CD4-positive, alpha-beta T cell (primary cell): ENCODE measurements at regions not wholly inside any gene's neighbourhood (a gene's known extent, or its start where the extent isn't known, plus 50 kb on each side); places are given as distances from the start of the nearest gene placed in this dataset.

ENCODE experiments used
- ATAC-seq: fragments of 200-7000 bp; cut with Tn5 transposase; one replicate; pipeline ENCODE4 v1.10.0; 2022; ENCODE audit warnings: mild to moderate bottlenecking; ENCODE audit not compliant: poor library complexity
- CTCF ChIA-PET: fragments of 350-600 bp; sonication (Branson Sonifier 250); formaldehyde crosslinking; loops from one replicate; lab custom pipeline; 2021; ENCODE audit warnings: antibody characterized with exemption, inconsistent platforms; lab: Charles Lee
- POLR2A ChIA-PET: fragments of 350-600 bp; sonication (Branson Sonifier 250); formaldehyde crosslinking; loops from one replicate; lab custom pipeline; 2021; ENCODE audit warnings: antibody characterized with exemption, inconsistent platforms; lab: Charles Lee
- DNase-seq, 14 experiments: peaks; one replicate each; pipeline ENCODE4 v3.0.0-alpha.2; 2013 to 2020; ENCODE audit warnings: mixed read lengths in 2 of 14
- H3K27ac ChIP-seq, 2 donors: one replicate each; pipeline versions ENCODE4 v1.5.1 to v1.7.0; 2013; ENCODE audit warnings: low read length in 2 of 2, low read depth in 1 of 2, mild to moderate bottlenecking in 1 of 2
- H3K27me3 ChIP-seq, 2 experiments: 1 replicate in 1 of 2; 2 replicates in 1 of 2; pipeline versions ENCODE4 v1.6.1 to v1.7.0; 2013; ENCODE audit warnings: low read length in 2 of 2, control low read depth in 1 of 2, mild to moderate bottlenecking in 1 of 2, moderate library complexity in 1 of 2; ENCODE audit not compliant: insufficient read depth in 2 of 2, control insufficient read depth in 1 of 2
- H3K36me3 ChIP-seq: one replicate; pipeline ENCODE4 v1.6.1; 2013; ENCODE audit warnings: low read length, control low read depth; ENCODE audit not compliant: insufficient read depth
- H3K4me1 ChIP-seq: one replicate; pipeline ENCODE4 v1.6.1; 2013; ENCODE audit warnings: low read length, control low read depth; ENCODE audit not compliant: insufficient read depth
- H3K4me3 ChIP-seq: one replicate; pipeline ENCODE4 v1.5.1; 2013; ENCODE audit warnings: mild to moderate bottlenecking, low read length, moderate library complexity
- H3K9me3 ChIP-seq, 2 experiments: 1 replicate in 1 of 2; 2 replicates in 1 of 2; pipeline versions ENCODE4 v1.6.1 to v1.7.0; 2013; ENCODE audit warnings: low read length in 2 of 2, mild to moderate bottlenecking in 2 of 2, control low read depth in 1 of 2, moderate library complexity in 1 of 2; ENCODE audit not compliant: control insufficient read depth in 1 of 2, insufficient read depth in 1 of 2
- H3K27ac Mint-ChIP-seq: one replicate; pipeline ENCODE4 v1.8.0; 2020; ENCODE audit warnings: mixed read lengths
- H3K27me3 Mint-ChIP-seq: one replicate; pipeline ENCODE4 v1.8.0; 2021; ENCODE audit warnings: mixed read lengths
- H3K36me3 Mint-ChIP-seq: one replicate; pipeline ENCODE4 v1.8.0; 2021; ENCODE audit warnings: low read depth, mixed read lengths
- H3K4me1 Mint-ChIP-seq: one replicate; pipeline ENCODE4 v1.8.0; 2021; ENCODE audit warnings: low read depth, mixed read lengths
- H3K4me3 Mint-ChIP-seq: one replicate; pipeline ENCODE4 v1.8.0; 2020; ENCODE audit warnings: mild to moderate bottlenecking, mixed read lengths
- H3K9me3 Mint-ChIP-seq: one replicate; pipeline ENCODE4 v1.8.0; 2020; ENCODE audit warnings: mixed read lengths
- intact Hi-C, 2 experiments: fragments of 100-400 bp; cut with DNase I in 1 of 2; cut with micrococcal nuclease in 1 of 2; formaldehyde crosslinking; loops; one replicate each; pipeline versions ENCODE4 v1.15.1 to v1.9.0; 2023 to 2025; cut with DNase I, micrococcal nuclease
- TF ChIP-seq, protein P1 (sequence below): fragments of 200-600 bp; IDR thresholded peaks from one replicate; pipeline ENCODE4 v1.8.0; 2022; ENCODE audit warnings: antibody characterized with exemption, mild to moderate bottlenecking

DNA sequence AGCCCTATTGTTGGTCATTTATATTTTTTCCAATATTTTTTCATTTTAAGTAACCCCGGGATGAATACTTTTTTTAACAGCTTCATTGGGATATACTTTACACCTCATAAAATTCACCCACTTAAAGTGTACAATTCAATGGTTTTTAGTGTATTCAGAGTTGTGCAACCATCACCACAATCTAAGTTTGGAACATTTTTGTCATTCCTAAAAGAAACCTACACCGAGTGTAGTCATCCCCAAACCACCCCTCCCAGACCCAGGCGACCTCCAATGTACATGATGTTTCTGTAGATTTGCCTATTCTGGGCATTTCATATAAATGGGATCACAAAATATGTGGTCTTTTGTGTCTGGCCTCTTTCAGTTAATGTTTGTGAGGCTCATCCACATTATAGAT, 118.3 kb upstream of the FRMD4B start:
- H3K27ac Mint-ChIP-seq: no peak overlapping the region
- Histone ChIP-seq H3K9me3 (no peaks in the 10 kb centered on the region), H3K36me3 (no peaks in the 10 kb centered on the region), H3K4me1 (no peaks in the 10 kb centered on the region), H3K27ac (no peak overlapping the region), H3K27me3 (no peaks in the 10 kb centered on the region), H3K4me3 (no peak overlapping the region)
- no peaks in the 10 kb centered on the region for H3K9me3 Mint-ChIP-seq
- POLR2A ChIA-PET: no interaction called here
- H3K27me3 Mint-ChIP-seq: peaks cover 20% of the 10 kb centered on the region
- CTCF ChIA-PET: no interaction called here
- no peak for ATAC-seq
- no peak for DNase-seq
- TF ChIP-seq, protein P1, sequence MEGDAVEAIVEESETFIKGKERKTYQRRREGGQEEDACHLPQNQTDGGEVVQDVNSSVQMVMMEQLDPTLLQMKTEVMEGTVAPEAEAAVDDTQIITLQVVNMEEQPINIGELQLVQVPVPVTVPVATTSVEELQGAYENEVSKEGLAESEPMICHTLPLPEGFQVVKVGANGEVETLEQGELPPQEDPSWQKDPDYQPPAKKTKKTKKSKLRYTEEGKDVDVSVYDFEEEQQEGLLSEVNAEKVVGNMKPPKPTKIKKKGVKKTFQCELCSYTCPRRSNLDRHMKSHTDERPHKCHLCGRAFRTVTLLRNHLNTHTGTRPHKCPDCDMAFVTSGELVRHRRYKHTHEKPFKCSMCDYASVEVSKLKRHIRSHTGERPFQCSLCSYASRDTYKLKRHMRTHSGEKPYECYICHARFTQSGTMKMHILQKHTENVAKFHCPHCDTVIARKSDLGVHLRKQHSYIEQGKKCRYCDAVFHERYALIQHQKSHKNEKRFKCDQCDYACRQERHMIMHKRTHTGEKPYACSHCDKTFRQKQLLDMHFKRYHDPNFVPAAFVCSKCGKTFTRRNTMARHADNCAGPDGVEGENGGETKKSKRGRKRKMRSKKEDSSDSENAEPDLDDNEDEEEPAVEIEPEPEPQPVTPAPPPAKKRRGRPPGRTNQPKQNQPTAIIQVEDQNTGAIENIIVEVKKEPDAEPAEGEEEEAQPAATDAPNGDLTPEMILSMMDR: no peak
- no peaks in the 10 kb centered on the region for H3K36me3 Mint-ChIP-seq
- intact Hi-C loops: no loop called here
- no peaks in the 10 kb centered on the region for H3K4me1 Mint-ChIP-seq
- H3K4me3 Mint-ChIP-seq: no peak overlapping the region

DNA sequence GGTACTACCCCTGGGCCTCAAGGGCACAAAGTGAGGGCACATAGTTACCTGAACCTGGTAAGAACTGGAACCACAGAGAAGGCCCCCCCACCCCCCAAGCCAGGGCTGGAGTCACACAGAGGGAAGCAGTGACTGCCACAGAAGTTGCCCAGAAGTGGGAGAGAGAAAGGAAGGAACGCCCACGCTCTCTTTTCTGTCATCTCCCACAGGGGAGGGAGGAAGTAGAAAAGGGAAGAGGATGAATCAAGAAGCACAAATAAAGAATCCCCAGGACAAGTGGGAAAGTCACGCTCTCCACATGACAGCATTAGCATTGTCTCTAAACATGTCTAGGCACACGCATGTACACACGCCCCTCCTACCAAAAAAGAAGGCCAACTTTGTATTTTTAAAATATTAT, 114.7 kb upstream of the FRMD4B start:
- TF ChIP-seq, protein P1: no peak
- ATAC-seq (no peak), DNase-seq (peak in 2 of 14 experiments; percentile 38 to 59)
- intact Hi-C loops: no loop called here
- Mint-ChIP-seq H3K36me3 (no peaks in the 10 kb centered on the region), H3K27me3 (peaks cover 13% of the 10 kb centered on the region), H3K9me3 (no peaks in the 10 kb centered on the region), H3K4me3 (no peak overlapping the region), H3K27ac (no peak overlapping the region), H3K4me1 (no peaks in the 10 kb centered on the region)
- POLR2A ChIA-PET: no interaction called here
- Histone ChIP-seq H3K36me3 (no peaks in the 10 kb centered on the region), H3K9me3 (no peaks in the 10 kb centered on the region), H3K4me1 (no peaks in the 10 kb centered on the region), H3K27ac (no peak overlapping the region), H3K27me3 (no peaks in the 10 kb centered on the region), H3K4me3 (no peak overlapping the region)
- CTCF ChIA-PET: no interaction called here

DNA sequence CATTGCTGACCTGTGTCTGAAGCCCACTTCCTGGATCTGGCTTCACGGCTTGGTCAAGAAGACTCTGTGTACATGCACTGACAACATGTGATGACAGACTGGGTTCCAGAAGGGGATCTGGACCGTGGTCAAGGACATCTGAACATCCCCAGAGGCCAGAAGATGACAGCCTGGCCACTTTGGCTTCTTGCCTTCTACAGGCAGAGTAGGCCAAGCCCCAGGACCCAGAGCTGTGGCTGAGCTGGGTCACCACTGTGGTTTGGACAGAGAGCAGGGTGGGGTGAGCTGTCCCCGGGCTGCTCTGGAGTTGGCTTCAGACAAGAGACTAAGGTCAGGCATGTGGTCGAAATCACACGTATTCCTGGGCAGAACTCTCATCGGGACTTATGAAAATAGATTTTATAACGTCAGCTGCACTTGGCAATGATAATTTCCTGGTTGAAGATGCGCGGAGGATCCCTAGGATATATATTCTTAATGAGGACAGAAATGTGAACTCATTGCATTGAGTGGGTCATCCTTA, 114.1 kb upstream of the FRMD4B start:
- Histone ChIP-seq H3K36me3 (no peaks in the 10 kb centered on the region), H3K4me3 (no peak overlapping the region), H3K9me3 (no peaks in the 10 kb centered on the region), H3K27ac (no peak overlapping the region), H3K27me3 (no peaks in the 10 kb centered on the region), H3K4me1 (no peaks in the 10 kb centered on the region)
- ChIA-PET CTCF (no interaction called here), POLR2A (no interaction called here)
- intact Hi-C loops: no loop called here
- Mint-ChIP-seq H3K27me3 (peaks cover 13% of the 10 kb centered on the region), H3K27ac (no peak overlapping the region), H3K4me1 (no peaks in the 10 kb centered on the region), H3K9me3 (no peaks in the 10 kb centered on the region), H3K36me3 (no peaks in the 10 kb centered on the region), H3K4me3 (no peak overlapping the region)
- DNase-seq (peak in 1 of 14 experiments; percentile 12), ATAC-seq (no peak)
- TF ChIP-seq, protein P1: no peak
